Right forelimb (tissue), 1 donor: ENCODE measurements at regions not wholly inside any gene's neighbourhood (a gene's known extent, or its start where the extent isn't known, plus 50 kb on each side); places are given as distances from the start of the nearest gene placed in this dataset.
A peak's percentile ranks its signal among the peaks of the same experiment; 100 is the strongest.

Source experiments
- DNase-seq: peaks from one replicate; pipeline ENCODE4 v3.0.0-alpha.2; 2018

- no peak for DNase-seq
These were observed 234.7 kb upstream of the CSF3R start for GRCh38 chr1:36717431-36717830.

- no peak for DNase-seq
These were observed 233.1 kb upstream of the CSF3R start for GRCh38 chr1:36715797-36716196.

GRCh38 chr1:36714301-36714700, 231.6 kb upstream of the CSF3R start:
- no peak for DNase-seq

- no peak for DNase-seq
These were observed 228.8 kb upstream of the CSF3R start for GRCh38 chr1:36711480-36711879.

GRCh38 chr1:36710951-36711350, 228.2 kb upstream of the CSF3R start:
- no peak for DNase-seq

GRCh38 chr1:36709869-36710481, 227.3 kb upstream of the CSF3R start:
- DNase-seq: peak; percentile 48

- no peak for DNase-seq
These were observed 225.9 kb upstream of the CSF3R start for GRCh38 chr1:36708587-36708986.

GRCh38 chr1:36707221-36707620, 224.5 kb upstream of the CSF3R start:
- DNase-seq: no peak

- DNase-seq: no peak
These were observed 223.7 kb upstream of the CSF3R start for GRCh38 chr1:36706416-36706815.

GRCh38 chr1:36705629-36706028, 222.9 kb upstream of the CSF3R start:
- no peak for DNase-seq

- peak; percentile 86 for DNase-seq
These were observed 221.0 kb upstream of the CSF3R start for GRCh38 chr1:36703526-36704208.

GRCh38 chr1:36702963-36703362, 220.2 kb upstream of the CSF3R start:
- DNase-seq: no peak

- DNase-seq: no peak
These were observed 216.6 kb upstream of the CSF3R start for GRCh38 chr1:36699113-36699911.

- no peak for DNase-seq
These were observed 215.3 kb upstream of the CSF3R start for GRCh38 chr1:36697836-36698605.

GRCh38 chr1:36696261-36696940, 213.7 kb upstream of the CSF3R start:
- DNase-seq: no peak

- DNase-seq: no peak
These were observed 210.9 kb upstream of the CSF3R start for GRCh38 chr1:36693603-36694002.

GRCh38 chr1:36693161-36693525, 210.4 kb upstream of the CSF3R start:
- no peak for DNase-seq

- no peak for DNase-seq
These were observed 209.9 kb upstream of the CSF3R start for GRCh38 chr1:36692465-36693160.

GRCh38 chr1:36691374-36691773, 208.7 kb upstream of the CSF3R start:
- DNase-seq: no peak

GRCh38 chr1:36689992-36690391, 207.3 kb upstream of the CSF3R start:
- DNase-seq: no peak

GRCh38 chr1:36687312-36687711, 204.6 kb upstream of the CSF3R start:
- no peak for DNase-seq

GRCh38 chr1:36675931-36676562, 193.3 kb upstream of the CSF3R start:
- no peak for DNase-seq
